ENCODE measurements at regions not wholly inside any gene's neighbourhood (a gene's known extent, or its start where the extent isn't known, plus 50 kb on each side); places are given as distances from the start of the nearest gene placed in this dataset.
"Not testable (repeated sequence)": the region's sequence is repeated elsewhere in the genome, so short reads cannot be mapped to it uniquely, and the experiment has no call there.

DNA sequence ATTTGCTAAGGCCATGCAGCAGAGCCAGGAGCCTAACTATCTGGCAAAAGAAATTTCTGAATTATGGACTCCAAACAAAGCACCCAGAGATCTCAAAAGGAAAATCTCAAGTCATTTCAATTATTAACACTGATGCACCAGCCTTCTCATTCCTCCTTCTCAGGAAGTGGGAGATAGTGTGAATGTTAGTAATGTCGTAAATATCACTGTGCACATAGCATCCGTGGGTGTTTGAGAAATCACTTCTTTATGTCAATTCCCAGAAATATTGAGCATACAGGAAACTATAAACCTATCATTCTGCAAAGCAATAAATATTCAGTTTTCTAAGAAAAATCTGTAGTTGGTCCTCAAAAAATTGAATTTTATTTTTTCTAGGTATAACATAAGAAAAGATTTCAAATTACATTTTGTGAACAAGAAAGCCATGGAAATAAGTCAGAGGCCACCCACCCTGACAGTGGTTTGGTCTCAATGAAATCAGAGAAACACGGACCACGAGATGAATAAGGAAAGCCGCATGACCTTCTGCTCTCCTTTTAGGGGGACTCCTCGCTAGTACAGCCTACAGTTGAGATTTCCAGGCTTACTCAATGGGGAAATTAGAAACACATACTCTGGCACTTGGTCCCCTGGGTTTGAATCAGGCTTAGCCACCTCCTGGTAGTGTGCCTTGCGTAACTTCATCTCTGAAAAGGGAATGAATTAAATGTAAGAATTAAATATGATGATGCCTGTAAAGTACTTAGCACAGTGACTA is 120.6 kb downstream of the DIRAS2 start:
- DNase-seq, result no peak

DNA sequence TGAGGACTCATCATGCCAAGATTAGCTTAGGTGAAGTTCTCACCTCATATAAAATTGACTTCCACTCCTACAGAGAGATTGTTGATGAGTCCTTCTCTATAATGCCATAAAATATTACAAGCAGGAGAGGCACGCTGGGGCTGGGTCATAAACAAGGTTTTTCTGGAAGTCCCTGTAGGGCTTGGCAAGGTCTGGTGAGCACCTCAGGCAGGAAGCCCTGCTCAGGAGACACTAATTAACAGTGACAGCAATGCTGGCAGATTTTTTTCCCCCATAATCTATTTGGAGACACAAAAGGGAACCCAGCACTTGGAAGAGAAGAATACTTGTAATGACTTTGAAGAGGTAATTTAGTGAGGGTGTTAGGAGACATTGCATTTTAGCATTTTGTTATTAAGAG is 118.7 kb downstream of the DIRAS2 start:
- no peak for DNase-seq

DNA sequence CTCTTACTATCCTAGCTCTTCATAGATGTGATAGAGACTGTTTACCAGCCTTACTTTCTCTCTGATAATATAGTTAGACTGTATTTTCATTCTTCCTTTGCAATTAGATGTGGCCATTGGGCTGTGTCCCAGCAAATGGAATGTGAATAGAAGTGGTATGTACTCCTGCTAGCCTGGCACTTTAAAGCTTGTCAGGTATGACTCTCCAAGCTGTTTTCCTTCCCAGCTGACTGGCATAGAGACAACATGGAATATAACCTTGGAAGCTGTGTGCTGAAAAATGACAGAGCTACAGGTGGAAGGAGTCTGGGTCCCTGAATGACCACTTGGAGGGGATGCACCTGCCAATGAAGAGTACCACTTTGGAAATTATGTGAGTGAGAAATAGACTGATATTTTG is 116.2 kb downstream of the DIRAS2 start:
- no peak for DNase-seq

DNA sequence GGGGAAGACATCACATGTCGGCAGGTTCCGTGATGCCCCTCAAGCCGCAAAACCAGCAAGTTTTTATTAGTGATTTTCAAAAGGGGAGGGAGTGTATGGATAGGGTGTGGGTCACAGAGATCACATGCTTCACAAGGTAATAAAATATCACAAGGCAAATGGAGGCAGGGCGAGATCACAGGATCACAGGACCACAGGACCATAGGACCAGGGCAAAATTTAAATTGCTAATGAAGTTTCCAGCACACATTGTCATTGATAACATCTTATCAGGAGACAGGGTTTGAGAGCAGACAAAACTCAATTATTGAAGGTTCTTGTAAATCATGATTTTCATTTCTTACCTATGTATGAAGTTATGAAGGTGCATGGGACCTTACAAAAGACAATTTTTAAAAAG is 106.5 kb downstream of the DIRAS2 start:
- DNase-seq, result not testable (repeated sequence)

DNA sequence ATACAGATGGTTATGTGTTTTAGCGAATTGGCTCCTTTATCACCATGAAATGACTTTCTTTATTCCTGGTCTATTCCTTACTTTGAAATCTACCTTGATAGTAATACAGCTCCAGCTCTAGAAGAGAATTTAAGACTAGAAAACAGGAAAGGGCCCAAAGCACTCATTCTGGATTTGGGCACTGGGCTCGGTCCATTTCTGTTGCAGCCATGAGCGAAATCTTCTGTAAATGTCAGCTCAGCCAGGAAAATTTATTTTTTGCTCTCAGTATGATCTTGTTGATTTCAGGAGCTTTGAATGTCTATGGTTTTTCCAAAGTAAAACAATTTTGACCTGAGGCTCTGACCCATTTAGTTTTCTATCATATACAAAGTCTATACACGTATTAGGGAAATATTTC is 104.1 kb downstream of the DIRAS2 start:
- DNase-seq, result no peak

DNA sequence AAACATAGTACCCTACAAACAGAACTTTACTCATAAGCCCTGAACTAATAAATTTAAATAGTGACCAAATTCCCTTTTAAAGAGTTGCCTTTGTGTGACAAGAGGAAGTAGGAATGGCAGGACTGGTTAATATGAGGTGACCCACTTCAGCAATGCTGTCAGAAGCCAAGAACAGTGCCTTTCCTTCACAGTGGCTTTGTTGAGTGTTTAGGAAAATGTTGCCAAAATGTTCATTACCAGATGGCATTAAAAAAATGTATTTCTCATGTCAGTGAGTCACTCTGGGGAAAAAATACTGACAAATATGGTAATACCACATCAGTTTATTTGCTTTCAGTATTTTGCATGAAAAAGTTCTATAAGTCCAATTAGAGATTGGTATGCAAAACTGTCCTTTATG is 103.3 kb downstream of the DIRAS2 start:
- DNase-seq, result no peak

DNA sequence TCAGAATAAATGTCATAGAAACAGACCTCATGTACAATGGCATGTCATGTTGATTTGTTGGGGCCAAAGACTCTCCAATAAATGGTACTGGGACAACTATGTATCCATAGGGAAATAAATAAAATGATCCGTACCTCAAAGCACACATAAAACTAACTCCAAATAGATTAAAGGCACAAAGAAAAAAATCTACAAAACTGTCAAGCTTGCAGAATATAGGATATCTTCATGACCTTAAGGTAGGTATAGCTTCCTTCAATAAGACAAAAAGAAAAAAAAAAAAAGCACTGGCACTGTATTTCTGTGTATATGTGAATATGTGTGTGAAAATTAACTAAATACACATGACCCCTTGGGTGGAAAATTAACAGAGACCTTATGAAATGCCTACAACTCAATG is 101.9 kb downstream of the DIRAS2 start:
- DNase-seq, result no peak

DNA sequence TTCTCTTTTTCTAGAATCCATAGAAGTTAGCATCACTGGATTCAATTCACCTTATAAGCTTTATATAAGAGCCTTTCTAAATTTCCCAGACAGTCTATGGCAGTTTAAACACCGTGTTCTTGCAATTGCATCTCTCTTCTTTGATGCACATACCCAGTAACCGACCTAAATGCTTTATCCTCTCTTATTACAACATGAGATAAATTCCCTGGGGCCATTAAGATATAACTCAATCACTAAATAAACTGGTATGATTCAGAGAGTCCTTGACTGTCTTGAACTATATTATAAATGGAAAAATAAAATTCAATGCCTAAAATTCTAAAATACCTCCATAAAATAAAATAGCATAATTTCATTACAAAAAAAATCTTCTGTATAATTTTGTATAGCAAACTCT is 98.1 kb downstream of the DIRAS2 start:
- DNase-seq, result no peak

DNA sequence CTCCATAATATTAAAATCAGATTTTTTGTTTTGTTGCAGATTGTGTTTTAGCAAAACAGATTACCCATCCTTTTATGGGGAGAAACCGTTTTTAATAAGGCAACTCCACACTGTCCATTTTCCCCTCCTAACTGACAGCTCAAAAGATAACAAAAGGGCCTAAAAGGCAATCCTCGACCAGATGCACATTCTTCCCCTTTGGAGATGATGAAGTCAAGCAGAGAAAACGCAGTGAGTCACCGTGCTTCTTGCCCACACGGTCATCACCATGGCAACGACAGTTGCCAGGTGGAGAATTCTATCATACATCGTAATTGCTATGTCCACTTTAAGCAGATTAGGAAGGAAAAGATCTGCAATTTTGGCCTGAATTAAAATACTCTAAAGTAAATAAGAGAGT is 96.4 kb downstream of the DIRAS2 start:
- no peak for DNase-seq

DNA sequence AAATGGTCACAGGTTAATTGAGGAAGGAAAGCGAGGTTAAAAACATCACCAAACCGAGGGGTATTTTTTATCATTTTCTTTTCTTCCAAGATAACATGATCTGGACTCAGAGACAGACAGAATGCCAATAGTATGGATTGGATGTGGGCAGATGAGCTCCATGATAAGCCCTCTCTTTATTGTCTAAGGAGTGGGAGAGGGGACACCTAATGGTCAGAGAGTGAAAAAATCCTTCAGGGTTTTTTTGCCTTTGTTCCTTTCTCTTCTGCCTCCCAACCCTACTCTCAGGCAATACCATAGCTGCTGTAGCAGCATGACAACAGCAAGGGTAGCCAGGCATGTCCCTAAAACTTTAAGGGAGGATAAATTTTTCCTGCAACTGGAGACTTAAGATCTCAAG is 94.7 kb downstream of the DIRAS2 start:
- no peak for DNase-seq

DNA sequence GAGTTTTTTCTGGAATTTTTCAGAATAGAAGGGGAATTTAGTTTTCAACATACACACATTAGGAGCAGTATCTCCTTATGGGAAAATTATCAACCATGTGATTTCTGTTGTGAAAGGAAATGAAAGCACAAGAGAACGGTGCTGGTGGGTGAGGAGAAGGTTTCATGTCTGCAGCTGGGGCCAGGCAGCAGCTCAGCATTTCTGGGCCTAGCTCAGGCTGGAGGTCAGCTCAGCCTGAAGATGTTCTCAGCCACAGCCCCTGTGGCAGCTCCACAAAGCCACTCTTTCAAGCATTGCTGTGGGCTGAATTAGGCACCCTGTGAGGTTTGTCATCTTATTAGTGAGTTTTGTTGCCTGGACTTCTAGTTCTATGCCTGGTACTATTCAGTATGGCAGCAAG is 90.3 kb downstream of the DIRAS2 start:
- no peak for DNase-seq

DNA sequence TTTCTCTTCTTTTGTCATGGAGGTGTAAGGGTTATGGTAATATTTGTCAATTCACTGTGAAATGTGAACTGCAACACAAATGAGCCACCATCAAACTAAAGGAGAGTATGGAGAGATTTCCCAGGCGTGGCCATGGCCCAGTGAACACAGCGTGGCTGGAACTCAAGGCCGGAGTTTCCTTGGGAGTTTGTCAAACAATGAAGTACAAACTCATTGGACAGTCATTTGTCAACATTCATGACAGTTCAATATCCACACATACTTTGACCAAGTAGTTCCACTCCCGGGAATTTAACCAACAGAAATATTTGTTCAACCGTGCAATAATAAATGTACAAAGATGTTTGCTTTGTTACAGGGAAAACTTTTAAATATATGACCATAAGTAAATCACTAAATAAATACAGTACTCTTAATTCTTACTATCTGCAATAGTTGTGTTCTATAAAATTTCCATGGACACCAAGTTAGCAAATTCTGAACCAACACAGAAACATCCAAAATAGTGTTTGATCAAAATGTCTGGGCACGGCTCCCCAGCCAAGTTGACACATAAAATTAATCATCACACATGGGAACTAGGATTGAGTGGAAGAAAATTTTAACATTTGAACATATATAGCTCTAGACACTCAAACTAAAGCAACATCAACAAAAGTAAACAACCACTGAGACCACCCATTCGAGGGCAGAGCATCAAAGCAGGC is 87.1 kb downstream of the DIRAS2 start:
- no peak for DNase-seq

DNA sequence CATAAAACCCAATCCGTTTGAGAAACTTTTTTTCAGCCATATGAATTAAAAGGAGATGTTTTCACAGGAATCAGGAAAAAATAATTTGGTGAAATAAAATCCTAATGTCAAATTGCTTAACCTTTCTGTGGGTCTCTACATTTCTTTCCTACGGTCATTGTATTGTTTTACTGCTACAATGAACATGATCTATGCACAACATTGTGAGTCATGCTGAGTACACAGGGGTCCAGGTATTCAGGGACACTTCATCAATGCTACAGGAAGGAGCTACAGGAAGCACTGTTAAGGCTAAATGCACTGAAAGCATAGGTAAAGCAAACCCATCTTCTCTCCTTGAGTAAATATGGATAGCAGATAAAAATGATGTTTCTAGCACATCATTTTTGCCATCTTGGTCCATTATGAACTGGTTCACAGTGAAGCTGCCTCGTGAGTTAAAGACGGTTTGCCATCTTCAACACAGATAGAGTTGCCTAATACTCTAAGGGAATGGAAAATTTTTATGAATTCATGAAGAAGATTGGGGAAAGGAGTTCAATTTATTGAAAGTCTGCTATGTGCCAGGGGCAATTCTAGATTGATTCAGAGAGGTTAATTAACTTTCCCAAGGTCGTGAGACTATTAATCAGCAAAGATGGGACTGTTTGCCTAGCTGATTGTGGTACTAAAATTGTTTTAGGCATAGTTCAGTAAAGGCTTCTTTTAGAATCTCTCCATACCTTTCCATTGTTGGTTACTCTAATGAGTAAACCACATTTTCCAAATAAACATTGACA is 85.5 kb downstream of the DIRAS2 start:
- no peak for DNase-seq

DNA sequence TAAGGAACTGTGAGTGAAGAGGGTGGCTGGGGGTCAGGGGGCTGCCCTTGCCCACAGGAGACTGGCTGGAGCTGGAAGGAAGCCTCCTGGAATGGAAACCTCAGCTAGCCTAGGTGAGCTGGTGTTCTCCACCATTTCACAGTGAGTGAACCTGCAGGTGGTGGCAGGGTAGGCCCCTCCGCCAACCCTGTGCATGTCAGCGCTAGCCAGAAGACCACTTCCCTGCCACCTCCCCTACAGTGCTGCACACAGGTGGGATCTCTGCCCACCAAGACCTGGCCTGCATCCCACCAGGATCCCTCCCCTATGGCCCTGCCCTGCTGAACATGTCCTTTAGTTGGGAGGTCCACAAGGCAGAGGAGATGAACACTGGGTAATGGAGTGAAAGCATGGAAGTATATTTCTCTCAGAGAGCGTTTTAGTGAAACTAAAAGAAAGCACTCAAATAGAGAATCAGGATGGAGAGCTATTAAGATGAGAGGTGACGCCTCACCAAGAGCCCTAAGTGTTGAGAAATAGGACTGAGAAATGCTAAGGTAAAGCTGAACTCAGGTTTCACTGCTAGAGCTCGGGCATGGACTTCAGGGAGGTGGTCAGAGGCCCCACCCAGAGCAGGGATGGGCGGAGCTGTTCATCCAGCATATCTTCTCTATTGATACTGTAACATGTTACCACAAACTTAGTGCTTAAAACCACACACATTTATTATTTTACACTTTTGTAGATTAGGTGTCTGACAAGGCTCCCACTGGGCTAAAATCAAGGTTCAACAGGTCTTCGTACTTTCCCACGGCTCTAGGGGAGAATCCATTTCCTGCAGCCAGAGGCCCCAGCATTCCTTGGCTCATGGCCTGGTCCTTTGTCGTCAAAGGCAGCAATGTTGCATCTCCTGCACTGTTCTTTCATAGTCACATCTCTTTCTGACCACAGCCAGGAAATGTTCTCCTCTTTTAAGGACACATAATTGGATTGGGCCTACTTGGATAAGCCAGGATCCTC is 83.2 kb downstream of the DIRAS2 start:
- no peak for DNase-seq

All from CD4-positive, alpha-beta T cell treated with Interleukin-12 subunit alpha and Interleukin-12 subunit beta, for 1 hour (primary cell).